HEK293 (cell line): ENCODE measurements at regions not wholly inside any gene's neighbourhood (a gene's known extent, or its start where the extent isn't known, plus 50 kb on each side); places are given as distances from the start of the nearest gene placed in this dataset.

Experiments
- CTCF ChIA-PET: fragments of 350-600 bp; formaldehyde crosslinking; extraction: SDS; loops from one replicate; lab custom pipeline; 2021; ENCODE audit warnings: antibody characterized with exemption; lab: Yijun Ruan, JAX
- POLR2A ChIA-PET: fragments of 300-600 bp; formaldehyde crosslinking; extraction: SDS; loops from one replicate; lab custom pipeline; 2020; ENCODE audit warnings: antibody characterized with exemption, inconsistent platforms; lab: Yijun Ruan, JAX
- H3K27ac ChIP-seq: fragments of 200-500 bp; sonication (Bioruptor generic); 2 replicates; pipeline ENCODE4 v1.5.1; 2014; ENCODE audit warnings: low read depth, low read length, control low read depth, inconsistent platforms; ENCODE audit errors: extremely low read depth
- H3K36me3 ChIP-seq, 2 experiments: fragments of 200-500 bp in 1 of 2; sonication (Bioruptor generic) in 1 of 2; 1 replicate in 1 of 2; 2 replicates in 1 of 2; pipeline ENCODE4 v1.5.1; 2014 to 2017; ENCODE audit warnings: inconsistent platforms in 2 of 2, low read length in 2 of 2; ENCODE audit not compliant: control insufficient read depth in 2 of 2, insufficient read depth in 1 of 2
- H3K4me1 ChIP-seq: fragments of 200-500 bp; sonication (Bioruptor generic); 2 replicates; pipeline ENCODE4 v1.5.1; 2014; ENCODE audit warnings: mild to moderate bottlenecking, low read length, inconsistent platforms; ENCODE audit not compliant: control insufficient read depth, insufficient read depth
- H3K4me3 ChIP-seq: 2 replicates; pipeline ENCODE4 v1.5.1; 2011; ENCODE audit warnings: low read depth, mild to moderate bottlenecking, control low read depth, low read length, moderate library complexity
- H3K9me3 ChIP-seq: fragments of 200-500 bp; sonication (Bioruptor generic); 2 replicates; pipeline ENCODE4 v1.5.1; 2014; ENCODE audit warnings: low read depth, low read length, inconsistent platforms; ENCODE audit not compliant: control insufficient read depth, insufficient read depth
- BCL11A ChIP-seq: fragments of 450-650 bp; formaldehyde crosslinking; IDR thresholded peaks from 2 replicates; pipeline ENCODE4 v1.5.1; 2016; ENCODE audit warnings: low read depth, missing biosample characterization, missing genetic modification characterization
- HOXC10 ChIP-seq: sonication (generic); formaldehyde crosslinking; IDR thresholded peaks from 2 replicates; pipeline ENCODE4 v1.8.1; 2023; ENCODE audit warnings: mild to moderate bottlenecking, missing genetic modification reagents
- HOXD13 ChIP-seq: sonication (generic); formaldehyde crosslinking; IDR thresholded peaks from 2 replicates; pipeline ENCODE4 v1.8.0; 2022; ENCODE audit warnings: missing genetic modification reagents, borderline replicate concordance
- KLF17 ChIP-seq: fragments of 450-650 bp; formaldehyde crosslinking; IDR thresholded peaks from 2 replicates; pipeline ENCODE4 v1.5.1; 2016; ENCODE audit warnings: missing biosample characterization, missing genetic modification characterization
- KLF8 ChIP-seq: fragments of 450-650 bp; formaldehyde crosslinking; IDR thresholded peaks from 2 replicates; pipeline ENCODE4 v1.5.1; 2016; ENCODE audit warnings: missing biosample characterization, missing genetic modification characterization
- PRDM6 ChIP-seq: fragments of 450-650 bp; formaldehyde crosslinking; IDR thresholded peaks from 2 replicates; pipeline ENCODE4 v1.5.1; 2017; ENCODE audit warnings: missing biosample characterization, missing genetic modification characterization
- REST ChIP-seq: fragments of 450-650 bp; formaldehyde crosslinking; IDR thresholded peaks from 2 replicates; pipeline ENCODE4 v1.5.1; 2016; ENCODE audit warnings: missing biosample characterization, missing genetic modification characterization
- WT1 ChIP-seq: fragments of 450-650 bp; formaldehyde crosslinking; IDR thresholded peaks from 2 replicates; pipeline ENCODE4 v1.5.1; 2016; ENCODE audit warnings: missing biosample characterization, missing genetic modification characterization
- ZBTB49 ChIP-seq: fragments of 450-650 bp; formaldehyde crosslinking; IDR thresholded peaks from 2 replicates; pipeline ENCODE4 v1.5.1; 2016; ENCODE audit warnings: missing biosample characterization, missing genetic modification characterization, low read depth
- ZNF132 ChIP-seq: fragments of 450-650 bp; formaldehyde crosslinking; IDR thresholded peaks from 2 replicates; pipeline ENCODE4 v1.5.1; 2017; ENCODE audit warnings: missing biosample characterization, missing genetic modification characterization, borderline replicate concordance
- ZNF302 ChIP-seq: fragments of 450-650 bp; formaldehyde crosslinking; IDR thresholded peaks from 2 replicates; pipeline ENCODE4 v1.5.1; 2016; ENCODE audit warnings: missing biosample characterization, missing genetic modification characterization, low read depth
- ZNF366 ChIP-seq: fragments of 450-650 bp; formaldehyde crosslinking; conservative IDR thresholded peaks from 2 replicates; pipeline ENCODE4 v1.5.1; 2016; ENCODE audit warnings: missing biosample characterization, missing genetic modification characterization
- ZNF501 ChIP-seq: fragments of 450-650 bp; formaldehyde crosslinking; IDR thresholded peaks from 2 replicates; pipeline ENCODE4 v1.5.1; 2016; ENCODE audit warnings: missing biosample characterization, missing genetic modification characterization
- ZNF530 ChIP-seq: fragments of 450-650 bp; formaldehyde crosslinking; IDR thresholded peaks from 2 replicates; pipeline ENCODE4 v1.5.1; 2016; ENCODE audit warnings: low read depth, missing biosample characterization, missing genetic modification characterization
- ZNF544 ChIP-seq: fragments of 450-650 bp; formaldehyde crosslinking; IDR thresholded peaks from 2 replicates; pipeline ENCODE4 v1.5.0; 2017; ENCODE audit warnings: missing biosample characterization, missing genetic modification characterization
- ZNF580 ChIP-seq: fragments of 450-650 bp; formaldehyde crosslinking; IDR thresholded peaks from 2 replicates; pipeline ENCODE4 v1.5.1; 2016; ENCODE audit warnings: missing biosample characterization, missing genetic modification characterization
- ZNF626 ChIP-seq: fragments of 450-650 bp; sonication (Bioruptor Pico); formaldehyde crosslinking; IDR thresholded peaks from 2 replicates; pipeline ENCODE4 v1.5.1; 2018; ENCODE audit warnings: missing biosample characterization, missing genetic modification characterization, inconsistent platforms
- ZNF670 ChIP-seq: fragments of 450-650 bp; formaldehyde crosslinking; IDR thresholded peaks from 2 replicates; pipeline ENCODE4 v1.5.1; 2016; ENCODE audit warnings: missing biosample characterization, missing genetic modification characterization, low read depth

- Histone ChIP-seq H3K4me3 (no peak overlapping the region), H3K27ac (no peak overlapping the region), H3K4me1 (no peaks in the 10 kb centered on the region), H3K9me3 (no peaks in the 10 kb centered on the region), H3K36me3 (no peaks in the 10 kb centered on the region)
- POLR2A ChIA-PET = no interaction called here
- TF ChIP-seq ZNF366 (tag by site-specific recombination) (no peak), HOXC10 (CRISPR knock-in tag) (no peak)
- TF ChIP-seq, all 188 proteins: peak for 0
- CTCF ChIA-PET = interaction anchor here (0.7 kb wide), 1 partner anchor 778 kb away, joined by 3 read pairs; no protein-coding TSS in a partner anchor
Observed at GRCh38 chr16:76222087-76222486, 55.1 kb upstream of the CNTNAP4 start.

GRCh38 chr16:76222853-76223252 lies 54.3 kb upstream of the CNTNAP4 start:
- Histone ChIP-seq H3K4me3 (no peak overlapping the region), H3K9me3 (no peaks in the 10 kb centered on the region), H3K4me1 (no peaks in the 10 kb centered on the region), H3K36me3 (no peaks in the 10 kb centered on the region), H3K27ac (no peak overlapping the region)
- CTCF ChIA-PET = no interaction called here
- POLR2A ChIA-PET = no interaction called here
- no peak for TF ChIP-seq ZNF302 (tag by site-specific recombination)
- no peak for TF ChIP-seq PRDM6 (tag by site-specific recombination)
- TF ChIP-seq ZNF544 (tag by site-specific recombination) = no peak
- TF ChIP-seq REST (tag by site-specific recombination) = no peak
- TF ChIP-seq ZNF580 (tag by site-specific recombination) = no peak
- no peak for TF ChIP-seq WT1 (tag by site-specific recombination)
- no peak for TF ChIP-seq HOXD13 (CRISPR knock-in tag)
- no peak for TF ChIP-seq KLF17 (tag by site-specific recombination)

GRCh38 chr16:76226011-76226410 lies 51.2 kb upstream of the CNTNAP4 start:
- ChIA-PET CTCF (no interaction called here), POLR2A (no interaction called here)
- TF ChIP-seq ZNF530 (tag by site-specific recombination) = no peak
- TF ChIP-seq, all 188 proteins: peak for 0
- H3K27ac ChIP-seq = no peak overlapping the region
- no peak overlapping the region for H3K4me3 ChIP-seq
- no peaks in the 10 kb centered on the region for H3K9me3 ChIP-seq
- no peaks in the 10 kb centered on the region for H3K4me1 ChIP-seq
- H3K36me3 ChIP-seq = no peaks in the 10 kb centered on the region

GRCh38 chr16:76226481-76226880 lies 50.7 kb upstream of the CNTNAP4 start:
- Histone ChIP-seq H3K4me3 (no peak overlapping the region), H3K4me1 (no peaks in the 10 kb centered on the region), H3K36me3 (no peaks in the 10 kb centered on the region), H3K27ac (no peak overlapping the region), H3K9me3 (no peaks in the 10 kb centered on the region)
- CTCF ChIA-PET = interaction anchor here (0.5 kb wide), 1 partner anchor 386 kb away, joined by 3 read pairs; no protein-coding TSS in a partner anchor
- POLR2A ChIA-PET = no interaction called here
- TF ChIP-seq ZBTB49 (tag by site-specific recombination) (no peak), ZNF132 (tag by site-specific recombination) (no peak), ZNF670 (tag by site-specific recombination) (no peak), ZNF501 (tag by site-specific recombination) (no peak), KLF8 (tag by site-specific recombination) (no peak), ZNF626 (tag by site-specific recombination) (no peak), BCL11A (tag by site-specific recombination) (no peak)
